NB4 (cell line): ENCODE measurements at regions not wholly inside any gene's neighbourhood (a gene's known extent, or its start where the extent isn't known, plus 50 kb on each side); places are given as distances from the start of the nearest gene placed in this dataset.
A peak's percentile ranks its signal among the peaks of the same experiment; 100 is the strongest.
"Not testable (repeated sequence)": the region's sequence is repeated elsewhere in the genome, so short reads cannot be mapped to it uniquely, and the experiment has no call there.

ENCODE experiments used
- DNase-seq: peaks from one replicate; pipeline ENCODE4 v3.0.0; 2010; ENCODE audit warnings: low read depth
- H3K4me3 ChIP-seq: one replicate; pipeline ENCODE4 v1.5.1; 2011; ENCODE audit warnings: mild to moderate bottlenecking, low read depth, low read length, moderate library complexity
- MYC ChIP-seq: IDR thresholded peaks from 2 replicates; pipeline ENCODE4 v1.6.1; 2011; ENCODE audit warnings: low read depth, low read length
- POLR2A ChIP-seq: IDR thresholded peaks from 2 replicates; pipeline ENCODE4 v1.6.1; 2011; ENCODE audit warnings: mild to moderate bottlenecking; ENCODE audit not compliant: insufficient read length; ENCODE audit errors: extremely low read depth
- TF ChIP-seq, protein P1 (sequence below): IDR thresholded peaks from 2 replicates; pipeline ENCODE4 v1.6.1; 2011; ENCODE audit warnings: low read depth, low read length
- TF ChIP-seq, protein P2 (sequence below): IDR thresholded peaks from one replicate; pipeline ENCODE4 v1.5.1; 2012; ENCODE audit warnings: low read depth, low read length

DNA sequence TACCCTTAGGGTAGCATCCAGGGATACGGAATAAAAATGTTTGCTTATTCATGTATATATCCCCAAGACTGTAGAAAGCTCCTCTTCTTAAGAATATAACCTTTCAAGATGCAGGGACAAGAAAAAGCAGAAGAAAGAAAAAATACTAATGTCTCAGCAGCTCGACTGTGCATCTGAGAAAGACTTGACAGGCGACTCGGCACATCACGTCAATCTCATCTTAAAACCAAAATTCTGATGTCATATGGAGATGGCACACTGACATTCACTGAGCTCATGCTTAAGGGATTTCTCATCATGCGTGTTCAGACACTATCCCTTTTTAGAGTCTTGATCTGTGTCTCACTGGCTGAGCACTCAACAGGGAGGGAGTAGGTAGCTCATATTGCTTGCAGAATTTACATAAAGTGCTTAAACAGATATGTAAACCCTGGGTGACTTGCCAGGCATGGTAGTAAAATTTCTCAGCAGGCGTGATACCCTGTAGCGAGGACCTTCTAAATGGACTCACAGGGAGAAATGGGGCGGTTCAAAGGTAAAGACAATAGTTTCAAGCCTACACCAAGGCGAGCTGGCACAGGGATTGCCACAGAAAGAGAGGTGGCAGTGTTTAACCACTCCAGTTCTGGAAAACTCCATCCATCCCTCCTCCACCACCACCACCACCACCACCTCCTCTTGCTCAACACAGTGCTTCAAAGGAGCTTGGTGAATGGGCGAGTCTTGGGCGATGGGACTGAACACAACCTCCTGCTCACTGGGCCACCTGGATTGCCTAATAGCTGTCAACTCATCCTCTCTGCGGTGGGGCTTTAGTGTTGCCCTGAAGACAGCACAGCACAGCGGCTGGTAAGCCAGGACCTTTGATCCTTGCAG is 330.5 kb downstream of the TFAP2A start:
- DNase-seq, result peak; percentile 90
- TF ChIP-seq POLR2A, result no peak
- TF ChIP-seq, protein P1, sequence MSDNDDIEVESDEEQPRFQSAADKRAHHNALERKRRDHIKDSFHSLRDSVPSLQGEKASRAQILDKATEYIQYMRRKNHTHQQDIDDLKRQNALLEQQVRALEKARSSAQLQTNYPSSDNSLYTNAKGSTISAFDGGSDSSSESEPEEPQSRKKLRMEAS, result no peak
- TF ChIP-seq MYC, result no peak
- TF ChIP-seq, protein P2, sequence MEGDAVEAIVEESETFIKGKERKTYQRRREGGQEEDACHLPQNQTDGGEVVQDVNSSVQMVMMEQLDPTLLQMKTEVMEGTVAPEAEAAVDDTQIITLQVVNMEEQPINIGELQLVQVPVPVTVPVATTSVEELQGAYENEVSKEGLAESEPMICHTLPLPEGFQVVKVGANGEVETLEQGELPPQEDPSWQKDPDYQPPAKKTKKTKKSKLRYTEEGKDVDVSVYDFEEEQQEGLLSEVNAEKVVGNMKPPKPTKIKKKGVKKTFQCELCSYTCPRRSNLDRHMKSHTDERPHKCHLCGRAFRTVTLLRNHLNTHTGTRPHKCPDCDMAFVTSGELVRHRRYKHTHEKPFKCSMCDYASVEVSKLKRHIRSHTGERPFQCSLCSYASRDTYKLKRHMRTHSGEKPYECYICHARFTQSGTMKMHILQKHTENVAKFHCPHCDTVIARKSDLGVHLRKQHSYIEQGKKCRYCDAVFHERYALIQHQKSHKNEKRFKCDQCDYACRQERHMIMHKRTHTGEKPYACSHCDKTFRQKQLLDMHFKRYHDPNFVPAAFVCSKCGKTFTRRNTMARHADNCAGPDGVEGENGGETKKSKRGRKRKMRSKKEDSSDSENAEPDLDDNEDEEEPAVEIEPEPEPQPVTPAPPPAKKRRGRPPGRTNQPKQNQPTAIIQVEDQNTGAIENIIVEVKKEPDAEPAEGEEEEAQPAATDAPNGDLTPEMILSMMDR, result no peak
- H3K4me3 ChIP-seq, result no peak overlapping the region

DNA sequence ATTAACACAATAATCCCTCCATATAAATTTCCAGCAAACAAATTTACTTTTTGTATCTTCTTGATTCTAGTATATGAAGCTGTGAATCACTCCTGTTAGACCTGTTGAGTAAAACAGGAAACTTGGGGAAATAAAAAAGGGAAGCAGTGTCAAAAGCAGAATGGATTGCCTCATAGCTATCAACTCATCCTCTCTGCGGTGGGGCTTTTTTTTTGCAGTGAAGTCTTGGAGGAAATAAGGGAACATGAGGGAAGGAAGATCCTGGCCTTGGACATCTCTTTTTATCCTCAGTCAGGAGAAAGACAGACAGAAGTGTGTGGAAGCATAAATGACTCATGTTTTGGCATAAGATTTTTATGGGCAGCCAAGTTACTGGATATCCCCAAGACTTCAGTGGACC is 332.5 kb downstream of the TFAP2A start:
- H3K4me3 ChIP-seq, result no peak overlapping the region
- DNase-seq, result peak; percentile 93
- TF ChIP-seq POLR2A (no peak), MYC (peak; percentile 28; the same call in 1 of the 2 replicates)
- TF ChIP-seq, protein P1, result peak; percentile 33; the same call in 1 of the 2 replicates
- TF ChIP-seq, protein P2, result no peak

DNA sequence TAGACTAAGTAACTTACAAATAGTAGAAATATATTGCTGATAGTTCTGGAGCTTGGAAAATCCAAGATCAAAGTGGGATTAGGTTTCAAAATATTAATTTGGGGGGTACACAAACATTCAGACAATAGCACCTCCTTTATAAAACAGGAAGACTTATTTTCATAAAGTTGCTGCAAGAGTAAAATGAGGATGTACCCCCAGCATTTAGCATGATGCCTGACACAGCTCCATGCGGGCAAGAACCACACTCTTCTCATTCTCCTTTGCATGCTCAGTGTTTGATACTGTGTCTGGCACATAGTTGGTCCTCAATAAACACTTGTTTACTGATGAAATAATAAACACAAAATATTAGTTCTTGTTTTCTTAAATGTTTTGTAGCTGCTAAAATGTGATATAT is 332.9 kb downstream of the TFAP2A start:
- H3K4me3 ChIP-seq, result no peak overlapping the region
- peak; percentile 53 for DNase-seq
- TF ChIP-seq, protein P1, result no peak
- no peak for TF ChIP-seq POLR2A

DNA sequence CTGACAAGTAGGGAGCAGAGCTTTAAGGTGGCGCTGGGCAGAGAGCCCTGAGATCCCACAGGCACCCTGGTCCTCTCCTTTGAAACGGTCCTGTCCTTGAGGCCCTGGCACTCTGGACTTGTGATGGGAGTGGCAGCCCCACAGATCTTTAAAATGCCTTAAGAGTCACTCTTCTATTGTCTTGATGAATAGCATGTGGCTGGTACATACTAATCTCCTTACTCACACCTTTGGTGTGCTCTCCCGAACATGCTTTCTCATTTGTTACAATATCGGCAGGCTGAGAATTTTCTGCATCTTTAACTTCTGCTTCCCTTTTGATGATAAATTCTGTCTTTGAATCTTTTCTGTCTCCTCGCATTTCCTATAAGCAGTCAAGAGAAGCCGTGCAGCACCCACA is 333.8 kb downstream of the TFAP2A start:
- no peak overlapping the region for H3K4me3 ChIP-seq
- TF ChIP-seq, protein P1, result no peak
- TF ChIP-seq, protein P2, result no peak
- no peak for TF ChIP-seq MYC
- no peak for TF ChIP-seq POLR2A
- DNase-seq, result no peak

DNA sequence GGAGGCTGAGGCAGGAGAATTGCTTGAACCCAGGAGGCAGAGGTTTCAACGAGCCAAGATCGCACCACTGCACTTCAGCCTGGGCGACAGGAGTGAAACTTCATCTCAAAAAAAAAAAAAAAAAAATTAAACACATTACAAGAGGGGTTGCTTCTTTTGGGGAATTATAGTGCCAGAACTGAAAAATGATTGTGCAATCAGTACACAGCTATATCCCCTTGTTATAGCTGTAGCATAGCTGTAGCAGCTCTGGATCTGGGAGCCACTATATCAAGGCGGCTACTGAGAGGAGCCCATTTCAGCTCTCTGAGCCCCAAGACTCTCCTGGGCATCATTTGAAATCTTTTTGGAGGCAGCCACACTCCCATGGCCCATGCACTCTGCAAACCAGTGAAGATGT is 334.3 kb downstream of the TFAP2A start:
- no peak for DNase-seq
- H3K4me3 ChIP-seq, result no peak overlapping the region
- TF ChIP-seq, protein P1, result no peak
- TF ChIP-seq, protein P2, result no peak
- no peak for TF ChIP-seq POLR2A
- no peak for TF ChIP-seq MYC

DNA sequence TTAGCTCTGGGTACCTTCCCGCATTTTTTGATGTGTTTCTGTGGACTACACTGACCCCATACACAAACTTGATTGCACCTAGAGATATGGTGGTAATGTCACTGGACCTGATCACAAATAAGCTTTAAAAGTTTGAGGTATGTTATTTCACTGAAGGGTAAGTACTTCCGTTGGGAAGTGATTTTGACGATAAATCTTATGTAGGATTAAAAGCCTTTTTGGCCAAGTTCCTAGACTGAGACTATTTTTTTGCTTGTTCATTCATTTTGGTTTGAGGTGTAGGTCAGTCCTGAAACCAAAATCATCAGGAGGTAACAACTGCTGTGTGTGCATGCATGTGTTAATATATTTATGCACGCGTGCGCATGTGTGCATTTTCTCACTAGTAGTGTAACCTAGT is 336.3 kb downstream of the TFAP2A start:
- no peak overlapping the region for H3K4me3 ChIP-seq
- DNase-seq, result no peak
- TF ChIP-seq POLR2A (no peak), MYC (no peak)
- TF ChIP-seq, protein P2, result no peak
- TF ChIP-seq, protein P1, result no peak

DNA sequence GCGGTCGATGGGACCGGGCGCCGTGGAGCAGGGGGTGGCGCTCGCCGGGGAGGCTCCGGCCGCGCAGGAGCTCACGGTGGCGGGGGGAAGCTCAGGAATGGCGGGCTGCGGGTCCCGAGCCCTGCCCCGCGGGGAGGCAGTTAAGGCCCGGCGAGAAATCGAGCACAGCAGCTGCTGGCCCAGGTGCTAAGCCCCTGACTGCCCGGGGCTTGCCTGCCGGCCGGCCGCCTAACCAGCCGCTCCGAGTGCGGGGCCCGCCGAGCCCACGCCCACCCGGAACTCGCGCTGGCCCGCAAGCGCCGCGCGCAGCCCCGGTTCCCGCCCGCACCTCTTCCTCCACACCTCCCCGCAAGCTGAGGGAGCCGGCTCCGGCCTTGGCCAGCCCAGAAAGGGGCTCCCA is 340.1 kb downstream of the TFAP2A start:
- DNase-seq, H3K4me3 ChIP-seq: not testable (repeated sequence)
